Upper lobe of left lung (tissue), 6 donors: ENCODE measurements at regions not wholly inside any gene's neighbourhood (a gene's known extent, or its start where the extent isn't known, plus 50 kb on each side); places are given as distances from the start of the nearest gene placed in this dataset.
A peak's percentile ranks its signal among the peaks of the same experiment; 100 is the strongest.
"Not testable (repeated sequence)": the region's sequence is repeated elsewhere in the genome, so short reads cannot be mapped to it uniquely, and the experiment has no call there.

Source experiments
- ATAC-seq, 2 donors: fragments of 200-7000 bp; cut with Tn5 transposase; one replicate each; pipeline ENCODE4 v1.9.1; 2022; ENCODE audit warnings: mild to moderate bottlenecking in 2 of 2, moderate library complexity in 2 of 2; ENCODE audit not compliant: low FRiP score in 2 of 2
- DNase-seq, 2 donors: peaks; one replicate each; pipeline ENCODE4 v3.0.0-alpha.2; 2019 to 2020
- H3K27ac ChIP-seq, 4 donors: fragments of 200-600 bp; sonication (generic); one replicate each; pipeline ENCODE4 v1.5.1; 2016 to 2019
- H3K27me3 ChIP-seq, 4 donors: fragments of 200-600 bp; sonication (generic); one replicate each; pipeline ENCODE4 v1.5.1; 2017 to 2019
- H3K36me3 ChIP-seq, 4 donors: fragments of 200-600 bp; sonication (generic); one replicate each; pipeline ENCODE4 v1.5.1; 2016 to 2019
- H3K4me1 ChIP-seq, 4 donors: fragments of 200-600 bp; sonication (generic); one replicate each; pipeline ENCODE4 v1.5.1; 2018 to 2019
- H3K4me3 ChIP-seq, 4 donors: fragments of 200-600 bp; sonication (generic); one replicate each; pipeline ENCODE4 v1.5.1; 2017 to 2019; ENCODE audit warnings: mild to moderate bottlenecking in 2 of 4, moderate library complexity in 1 of 4
- H3K9me3 ChIP-seq, 4 donors: fragments of 200-600 bp; sonication (generic); one replicate each; pipeline ENCODE4 v1.5.1; 2018 to 2019
- EP300 ChIP-seq, 4 donors: sonication (generic); formaldehyde crosslinking; IDR thresholded peaks; one replicate each; pipeline ENCODE4 v1.5.1; 2017; ENCODE audit warnings: antibody characterized with exemption in 4 of 4, control low read depth in 2 of 4
- POLR2A ChIP-seq, 4 donors: fragments of 450-650 bp; IDR thresholded peaks; one replicate each; pipeline ENCODE4 v1.5.1; 2016 to 2017; ENCODE audit warnings: antibody characterized with exemption in 4 of 4, mild to moderate bottlenecking in 2 of 4
- POLR2AphosphoS5 ChIP-seq, 2 donors: sonication (generic); formaldehyde crosslinking; IDR thresholded peaks; one replicate each; pipeline ENCODE4 v1.5.1; 2017; ENCODE audit warnings: antibody characterized with exemption in 2 of 2
- WGBS, 2 donors: methylation state at CpG; one replicate each; pipeline ENCODE4 v1.1.5; 2017 to 2018; 5-methylcytosine and 5-hydroxymethylcytosine counted together
- TF ChIP-seq, protein P1 (sequence below), 6 experiments: fragments of 450-650 bp in 4 of 6; fragments of 200-600 bp in 2 of 6; sonication (generic) in 2 of 6; IDR thresholded peaks; one replicate each; pipeline ENCODE4 v1.5.1; 2016 to 2019; ENCODE audit warnings: antibody characterized with exemption in 6 of 6
- donor health status: DM: no; HTN: no; CAD: no; lungs with moderate emphysema.
- donor health status: DM: no; HTN: yes; CAD: no; lungs with severe emphysema.

DNA sequence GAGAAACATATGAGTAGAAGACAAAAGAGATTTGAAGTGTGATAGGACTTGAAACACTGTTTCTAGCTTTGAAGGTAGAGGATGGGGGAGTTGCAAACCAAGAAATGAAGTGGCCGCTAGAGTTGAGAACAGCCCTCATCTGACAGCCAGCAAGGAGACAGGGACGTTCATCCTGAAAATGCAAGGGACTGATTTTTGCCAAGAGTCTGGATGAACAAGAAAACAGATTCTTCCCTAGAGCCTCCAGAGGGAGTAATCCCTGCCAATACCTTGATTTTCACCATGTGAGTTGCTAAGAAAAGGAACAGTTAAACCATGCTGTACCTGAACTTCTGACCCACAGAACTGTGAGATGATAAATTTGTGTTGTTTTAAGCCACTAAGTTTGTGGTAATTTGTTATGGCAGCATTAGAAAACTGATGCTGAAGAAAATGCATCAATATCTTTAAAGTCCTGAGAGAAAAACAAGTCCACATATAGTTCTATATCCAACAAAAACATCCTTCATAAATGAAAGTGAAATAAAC, 154.0 kb upstream of the ADAMTSL1 start:
- Histone ChIP-seq H3K4me1 (no peaks in the 10 kb centered on the region), H3K27me3 (no peaks in the 10 kb centered on the region), H3K36me3 (no peaks in the 10 kb centered on the region), H3K4me3 (no peak overlapping the region), H3K9me3 (no peaks in the 10 kb centered on the region), H3K27ac (no peak overlapping the region)
- DNase-seq (no peak), ATAC-seq (no peak)
- TF ChIP-seq POLR2A (IDR thresholded peaks at IDR 0.05) (no peak), EP300 (IDR thresholded peaks at IDR 0.05) (no peak), POLR2AphosphoS5 (IDR thresholded peaks at IDR 0.05) (no peak)
- TF ChIP-seq, protein P1, sequence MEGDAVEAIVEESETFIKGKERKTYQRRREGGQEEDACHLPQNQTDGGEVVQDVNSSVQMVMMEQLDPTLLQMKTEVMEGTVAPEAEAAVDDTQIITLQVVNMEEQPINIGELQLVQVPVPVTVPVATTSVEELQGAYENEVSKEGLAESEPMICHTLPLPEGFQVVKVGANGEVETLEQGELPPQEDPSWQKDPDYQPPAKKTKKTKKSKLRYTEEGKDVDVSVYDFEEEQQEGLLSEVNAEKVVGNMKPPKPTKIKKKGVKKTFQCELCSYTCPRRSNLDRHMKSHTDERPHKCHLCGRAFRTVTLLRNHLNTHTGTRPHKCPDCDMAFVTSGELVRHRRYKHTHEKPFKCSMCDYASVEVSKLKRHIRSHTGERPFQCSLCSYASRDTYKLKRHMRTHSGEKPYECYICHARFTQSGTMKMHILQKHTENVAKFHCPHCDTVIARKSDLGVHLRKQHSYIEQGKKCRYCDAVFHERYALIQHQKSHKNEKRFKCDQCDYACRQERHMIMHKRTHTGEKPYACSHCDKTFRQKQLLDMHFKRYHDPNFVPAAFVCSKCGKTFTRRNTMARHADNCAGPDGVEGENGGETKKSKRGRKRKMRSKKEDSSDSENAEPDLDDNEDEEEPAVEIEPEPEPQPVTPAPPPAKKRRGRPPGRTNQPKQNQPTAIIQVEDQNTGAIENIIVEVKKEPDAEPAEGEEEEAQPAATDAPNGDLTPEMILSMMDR (IDR thresholded peaks at IDR 0.05) = no peak
- WGBS, 2 donors = 68 to 74% methylated on average over 2 of the region's 2 CpGs

DNA sequence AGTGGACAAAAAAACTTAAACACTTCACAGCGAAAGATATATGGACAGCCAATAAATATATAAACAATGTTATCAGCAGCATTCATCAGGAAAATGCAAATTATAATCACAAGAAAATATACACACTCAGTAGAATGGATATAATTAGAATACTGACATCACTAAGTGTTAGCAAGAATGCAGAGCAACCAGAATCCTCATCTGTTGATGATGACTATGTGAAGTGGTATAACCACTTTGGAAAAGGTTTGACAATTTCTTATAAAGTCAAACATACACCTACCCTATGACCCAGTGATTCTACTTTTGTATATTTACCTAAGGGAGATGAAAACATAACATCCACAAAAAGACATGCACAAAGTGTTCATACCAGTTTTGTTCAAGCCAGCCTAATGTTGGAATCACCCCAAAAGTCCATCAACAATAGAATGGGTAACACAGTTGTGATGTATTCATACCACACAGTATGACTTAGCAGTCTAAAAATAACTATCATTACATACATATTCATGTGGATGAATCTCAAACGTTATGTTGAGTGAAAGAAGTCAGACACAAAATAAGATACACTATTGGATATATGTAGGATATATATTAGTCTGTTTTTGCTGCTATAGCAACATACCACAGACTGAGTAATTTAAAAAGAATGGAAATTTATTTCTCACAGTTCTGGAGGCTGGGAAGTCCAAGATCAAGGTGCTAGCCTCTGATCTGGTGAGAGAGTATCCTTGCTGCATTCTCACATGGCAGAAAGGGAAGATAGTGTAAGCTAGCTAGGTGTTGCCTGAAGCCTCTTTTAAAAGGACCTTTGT, 148.8 kb upstream of the ADAMTSL1 start:
- no peak for DNase-seq
- no peaks in the 10 kb centered on the region for H3K4me1 ChIP-seq
- no peaks in the 10 kb centered on the region for H3K9me3 ChIP-seq
- 73 to 78% methylated on average over 2 of the region's 2 CpGs for WGBS, 2 donors
- no peak for ATAC-seq
- no peak overlapping the region for H3K27ac ChIP-seq
- no peaks in the 10 kb centered on the region for H3K36me3 ChIP-seq
- H3K4me3 ChIP-seq = no peak overlapping the region
- no peaks in the 10 kb centered on the region for H3K27me3 ChIP-seq
- TF ChIP-seq, protein P1 (IDR thresholded peaks at IDR 0.05) = no peak
- no peak for TF ChIP-seq POLR2AphosphoS5 (IDR thresholded peaks at IDR 0.05)
- TF ChIP-seq POLR2A (IDR thresholded peaks at IDR 0.05) = no peak
- TF ChIP-seq EP300 (IDR thresholded peaks at IDR 0.05) = no peak

DNA sequence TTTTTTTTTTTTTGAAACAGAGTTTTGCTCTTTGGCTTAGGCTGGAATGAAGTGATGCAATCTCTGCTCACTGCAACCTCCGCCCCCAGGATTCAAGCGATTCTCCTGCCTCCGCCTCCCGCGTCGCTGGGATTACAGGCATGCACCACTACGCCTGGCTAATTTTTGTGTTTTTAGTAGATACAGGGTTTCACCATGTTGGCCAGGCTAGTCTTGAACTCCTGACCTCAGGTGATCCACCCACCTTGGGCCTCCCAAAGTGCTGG, 148.3 kb upstream of the ADAMTSL1 start:
- not testable (repeated sequence) for H3K4me1 ChIP-seq, H3K36me3 ChIP-seq, H3K27me3 ChIP-seq, ATAC-seq, H3K4me3 ChIP-seq, H3K9me3 ChIP-seq, H3K27ac ChIP-seq
- DNase-seq = peak in 1 of 2 donors; percentile 27
- WGBS, 2 donors = 91 to 97% methylated on average over 7 of the region's 7 CpGs

DNA sequence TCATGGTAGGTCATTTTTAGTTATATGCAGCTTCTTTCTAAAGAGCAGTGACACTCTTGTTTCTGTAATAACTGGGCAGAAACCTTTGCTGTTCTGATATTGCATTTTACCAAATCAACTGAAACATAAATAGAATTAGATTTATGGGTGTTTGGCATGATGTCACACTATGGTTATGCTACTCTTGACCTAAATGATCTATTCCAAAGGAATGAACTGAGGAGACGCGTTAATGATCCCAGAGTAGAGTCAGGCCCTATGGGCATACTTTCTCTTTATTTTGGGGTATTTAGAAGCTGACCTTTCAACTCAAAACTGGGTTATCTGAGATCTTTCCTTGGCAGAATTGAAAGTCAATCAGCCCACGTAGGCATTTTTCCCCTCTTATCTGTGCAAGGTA, 146.8 kb upstream of the ADAMTSL1 start:
- H3K27ac ChIP-seq = no peak overlapping the region
- no peaks in the 10 kb centered on the region for H3K9me3 ChIP-seq
- ATAC-seq (no peak), DNase-seq (no peak)
- WGBS, 2 donors = 87 to 88% methylated on average over 3 of the region's 3 CpGs
- H3K4me1 ChIP-seq = peaks cover 0 to 2% (median 0%) of the 10 kb centered on the region in 4 donors
- no peaks in the 10 kb centered on the region for H3K27me3 ChIP-seq
- no peaks in the 10 kb centered on the region for H3K36me3 ChIP-seq
- TF ChIP-seq, protein P1 (IDR thresholded peaks at IDR 0.05) = no peak
- no peak for TF ChIP-seq POLR2AphosphoS5 (IDR thresholded peaks at IDR 0.05)
- TF ChIP-seq EP300 (IDR thresholded peaks at IDR 0.05) = no peak
- TF ChIP-seq POLR2A (IDR thresholded peaks at IDR 0.05) = no peak
- H3K4me3 ChIP-seq = no peak overlapping the region

DNA sequence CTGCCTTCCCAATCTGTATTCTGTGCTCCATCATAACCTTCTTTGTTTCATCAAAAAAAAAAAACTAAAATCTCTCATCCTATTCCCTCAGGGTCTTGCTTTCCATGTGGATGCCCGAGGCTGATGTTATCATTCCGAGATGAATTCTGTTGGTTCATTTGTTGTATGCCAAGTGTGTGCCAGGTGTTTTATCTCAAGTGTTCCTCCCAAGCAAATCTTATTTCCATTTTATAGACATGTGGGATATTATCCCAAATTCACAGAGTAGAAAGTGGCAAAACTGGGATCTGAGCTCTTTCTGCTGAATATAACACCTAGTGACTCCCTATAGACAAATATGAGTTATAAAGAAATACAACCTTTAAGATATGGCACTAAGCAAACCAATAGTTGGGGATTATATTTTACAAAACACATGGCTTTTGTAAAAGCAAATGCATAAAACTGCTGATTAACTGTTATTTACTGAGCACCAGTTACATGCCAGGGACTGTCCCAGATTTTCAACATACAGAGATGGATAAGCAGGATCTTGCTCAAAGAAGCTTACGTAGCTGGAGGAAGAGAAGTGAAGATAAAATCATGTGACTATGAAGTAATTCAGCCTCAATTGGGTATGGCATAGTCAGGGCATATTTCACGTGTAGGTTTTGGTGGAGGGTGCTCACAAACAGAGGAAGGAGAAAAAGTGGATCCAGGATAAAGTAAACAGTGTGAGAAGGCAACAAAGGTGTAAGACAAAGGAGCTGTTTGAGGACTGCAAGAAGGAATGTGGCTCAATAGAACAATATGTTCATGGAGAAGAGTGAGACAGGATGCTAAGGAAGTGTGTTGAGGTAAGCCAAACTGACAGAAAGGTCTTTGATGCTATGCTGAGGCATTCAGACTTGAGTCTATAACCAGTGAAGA, 143.3 kb upstream of the ADAMTSL1 start:
- WGBS, 2 donors = 57 to 61% methylated on average over 4 of the region's 4 CpGs
- Histone ChIP-seq H3K36me3 (no peaks in the 10 kb centered on the region), H3K4me3 (no peak overlapping the region), H3K27me3 (no peaks in the 10 kb centered on the region), H3K4me1 (peaks cover 0 to 2% (median 0%) of the 10 kb centered on the region in 4 donors), H3K9me3 (no peaks in the 10 kb centered on the region), H3K27ac (no peak overlapping the region)
- no peak for ATAC-seq
- DNase-seq = no peak
- TF ChIP-seq, protein P1 (IDR thresholded peaks at IDR 0.05) = no peak
- TF ChIP-seq EP300 (IDR thresholded peaks at IDR 0.05) = no peak
- no peak for TF ChIP-seq POLR2A (IDR thresholded peaks at IDR 0.05)
- TF ChIP-seq POLR2AphosphoS5 (IDR thresholded peaks at IDR 0.05) = no peak
